K562 (cell line): ENCODE measurements at regions not wholly inside any gene's neighbourhood (a gene's known extent, or its start where the extent isn't known, plus 50 kb on each side); places are given as distances from the start of the nearest gene placed in this dataset.

Experiments used
- GABPB1 ChIP-seq: sonication (generic); formaldehyde crosslinking; IDR thresholded peaks from 2 replicates; pipeline ENCODE4 v1.8.0; 2022; ENCODE audit warnings: mild to moderate bottlenecking, missing genetic modification reagents
- KLF16 ChIP-seq: IDR thresholded peaks from 2 replicates; pipeline ENCODE4 v1.6.1; 2016; ENCODE audit warnings: antibody characterized with exemption
- NEUROD1 ChIP-seq: fragments of 150-350 bp; IDR thresholded peaks from 2 replicates; pipeline ENCODE4 v1.6.1; 2014; ENCODE audit warnings: borderline replicate concordance, low read length, low read depth; ENCODE audit not compliant: partially characterized antibody
- SMARCC2 ChIP-seq: fragments of 450-650 bp; IDR thresholded peaks from 2 replicates; pipeline ENCODE4 v1.6.1; 2017; ENCODE audit warnings: antibody characterized with exemption, moderate library complexity, mild to moderate bottlenecking, low read depth
- TF ChIP-seq, protein P1 (sequence below): fragments of 450-650 bp; formaldehyde crosslinking; IDR thresholded peaks from 2 replicates; pipeline ENCODE4 v1.4.0; 2022; ENCODE audit warnings: mild to moderate bottlenecking, moderate library complexity
- TF ChIP-seq, protein P2 (sequence below): fragments of 250-450 bp; sonication (Bioruptor Pico); IDR thresholded peaks from 2 replicates; pipeline ENCODE4 v1.5.0; 2021
- TF ChIP-seq, protein P3 (sequence below): fragments of 450-650 bp; IDR thresholded peaks from 2 replicates; pipeline ENCODE4 v1.6.1; 2016; ENCODE audit warnings: low read depth
- TF ChIP-seq, protein P4 (sequence below), 3 experiments: IDR thresholded peaks in 2 of 3; conservative IDR thresholded peaks in 1 of 3; 2 replicates each; pipeline ENCODE4 v1.5.1; 2011 to 2012; ENCODE audit warnings: low read length in 3 of 3, mild to moderate bottlenecking in 3 of 3, control low read depth in 2 of 3, improper control_type of control experiment in 1 of 3, inconsistent platforms in 1 of 3, low read depth in 1 of 3, mixed read lengths in 1 of 3, moderate library complexity in 1 of 3; ENCODE audit not compliant: insufficient read depth in 2 of 3

DNA sequence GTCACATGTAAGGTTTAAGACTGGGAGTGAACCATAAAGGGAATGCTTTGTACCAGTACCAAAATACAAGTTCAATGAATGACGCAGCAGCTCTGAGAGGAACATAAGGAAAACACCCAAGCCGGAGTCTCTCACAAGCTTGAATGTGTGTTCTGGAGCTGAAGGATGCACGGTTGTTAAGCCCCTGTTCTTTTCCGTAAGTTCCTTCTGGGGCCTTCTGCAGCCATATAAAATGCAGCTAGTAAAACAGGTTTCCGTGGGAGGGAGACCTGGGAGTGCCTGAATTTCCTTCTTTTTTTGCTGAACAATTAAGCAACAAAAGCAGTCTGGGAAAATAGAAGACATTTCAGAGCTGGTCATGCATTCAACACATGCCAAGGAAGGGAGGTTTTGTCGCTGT is 73.2 kb upstream of the JAG1 start:
- TF ChIP-seq, protein P1, sequence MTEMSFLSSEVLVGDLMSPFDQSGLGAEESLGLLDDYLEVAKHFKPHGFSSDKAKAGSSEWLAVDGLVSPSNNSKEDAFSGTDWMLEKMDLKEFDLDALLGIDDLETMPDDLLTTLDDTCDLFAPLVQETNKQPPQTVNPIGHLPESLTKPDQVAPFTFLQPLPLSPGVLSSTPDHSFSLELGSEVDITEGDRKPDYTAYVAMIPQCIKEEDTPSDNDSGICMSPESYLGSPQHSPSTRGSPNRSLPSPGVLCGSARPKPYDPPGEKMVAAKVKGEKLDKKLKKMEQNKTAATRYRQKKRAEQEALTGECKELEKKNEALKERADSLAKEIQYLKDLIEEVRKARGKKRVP (CRISPR knock-in tag): no peak
- TF ChIP-seq GABPB1 (CRISPR knock-in tag): no peak
- TF ChIP-seq SMARCC2: no peak
- no peak for TF ChIP-seq KLF16
- TF ChIP-seq NEUROD1: no peak
- TF ChIP-seq, protein P2, sequence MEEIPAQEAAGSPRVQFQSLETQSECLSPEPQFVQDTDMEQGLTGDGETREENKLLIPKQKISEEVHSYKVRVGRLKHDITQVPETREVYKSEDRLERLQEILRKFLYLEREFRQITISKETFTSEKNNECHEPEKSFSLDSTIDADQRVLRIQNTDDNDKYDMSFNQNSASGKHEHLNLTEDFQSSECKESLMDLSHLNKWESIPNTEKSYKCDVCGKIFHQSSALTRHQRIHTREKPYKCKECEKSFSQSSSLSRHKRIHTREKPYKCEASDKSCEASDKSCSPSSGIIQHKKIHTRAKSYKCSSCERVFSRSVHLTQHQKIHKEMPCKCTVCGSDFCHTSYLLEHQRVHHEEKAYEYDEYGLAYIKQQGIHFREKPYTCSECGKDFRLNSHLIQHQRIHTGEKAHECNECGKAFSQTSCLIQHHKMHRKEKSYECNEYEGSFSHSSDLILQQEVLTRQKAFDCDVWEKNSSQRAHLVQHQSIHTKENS (CRISPR knock-in tag): no peak
- TF ChIP-seq, protein P3, sequence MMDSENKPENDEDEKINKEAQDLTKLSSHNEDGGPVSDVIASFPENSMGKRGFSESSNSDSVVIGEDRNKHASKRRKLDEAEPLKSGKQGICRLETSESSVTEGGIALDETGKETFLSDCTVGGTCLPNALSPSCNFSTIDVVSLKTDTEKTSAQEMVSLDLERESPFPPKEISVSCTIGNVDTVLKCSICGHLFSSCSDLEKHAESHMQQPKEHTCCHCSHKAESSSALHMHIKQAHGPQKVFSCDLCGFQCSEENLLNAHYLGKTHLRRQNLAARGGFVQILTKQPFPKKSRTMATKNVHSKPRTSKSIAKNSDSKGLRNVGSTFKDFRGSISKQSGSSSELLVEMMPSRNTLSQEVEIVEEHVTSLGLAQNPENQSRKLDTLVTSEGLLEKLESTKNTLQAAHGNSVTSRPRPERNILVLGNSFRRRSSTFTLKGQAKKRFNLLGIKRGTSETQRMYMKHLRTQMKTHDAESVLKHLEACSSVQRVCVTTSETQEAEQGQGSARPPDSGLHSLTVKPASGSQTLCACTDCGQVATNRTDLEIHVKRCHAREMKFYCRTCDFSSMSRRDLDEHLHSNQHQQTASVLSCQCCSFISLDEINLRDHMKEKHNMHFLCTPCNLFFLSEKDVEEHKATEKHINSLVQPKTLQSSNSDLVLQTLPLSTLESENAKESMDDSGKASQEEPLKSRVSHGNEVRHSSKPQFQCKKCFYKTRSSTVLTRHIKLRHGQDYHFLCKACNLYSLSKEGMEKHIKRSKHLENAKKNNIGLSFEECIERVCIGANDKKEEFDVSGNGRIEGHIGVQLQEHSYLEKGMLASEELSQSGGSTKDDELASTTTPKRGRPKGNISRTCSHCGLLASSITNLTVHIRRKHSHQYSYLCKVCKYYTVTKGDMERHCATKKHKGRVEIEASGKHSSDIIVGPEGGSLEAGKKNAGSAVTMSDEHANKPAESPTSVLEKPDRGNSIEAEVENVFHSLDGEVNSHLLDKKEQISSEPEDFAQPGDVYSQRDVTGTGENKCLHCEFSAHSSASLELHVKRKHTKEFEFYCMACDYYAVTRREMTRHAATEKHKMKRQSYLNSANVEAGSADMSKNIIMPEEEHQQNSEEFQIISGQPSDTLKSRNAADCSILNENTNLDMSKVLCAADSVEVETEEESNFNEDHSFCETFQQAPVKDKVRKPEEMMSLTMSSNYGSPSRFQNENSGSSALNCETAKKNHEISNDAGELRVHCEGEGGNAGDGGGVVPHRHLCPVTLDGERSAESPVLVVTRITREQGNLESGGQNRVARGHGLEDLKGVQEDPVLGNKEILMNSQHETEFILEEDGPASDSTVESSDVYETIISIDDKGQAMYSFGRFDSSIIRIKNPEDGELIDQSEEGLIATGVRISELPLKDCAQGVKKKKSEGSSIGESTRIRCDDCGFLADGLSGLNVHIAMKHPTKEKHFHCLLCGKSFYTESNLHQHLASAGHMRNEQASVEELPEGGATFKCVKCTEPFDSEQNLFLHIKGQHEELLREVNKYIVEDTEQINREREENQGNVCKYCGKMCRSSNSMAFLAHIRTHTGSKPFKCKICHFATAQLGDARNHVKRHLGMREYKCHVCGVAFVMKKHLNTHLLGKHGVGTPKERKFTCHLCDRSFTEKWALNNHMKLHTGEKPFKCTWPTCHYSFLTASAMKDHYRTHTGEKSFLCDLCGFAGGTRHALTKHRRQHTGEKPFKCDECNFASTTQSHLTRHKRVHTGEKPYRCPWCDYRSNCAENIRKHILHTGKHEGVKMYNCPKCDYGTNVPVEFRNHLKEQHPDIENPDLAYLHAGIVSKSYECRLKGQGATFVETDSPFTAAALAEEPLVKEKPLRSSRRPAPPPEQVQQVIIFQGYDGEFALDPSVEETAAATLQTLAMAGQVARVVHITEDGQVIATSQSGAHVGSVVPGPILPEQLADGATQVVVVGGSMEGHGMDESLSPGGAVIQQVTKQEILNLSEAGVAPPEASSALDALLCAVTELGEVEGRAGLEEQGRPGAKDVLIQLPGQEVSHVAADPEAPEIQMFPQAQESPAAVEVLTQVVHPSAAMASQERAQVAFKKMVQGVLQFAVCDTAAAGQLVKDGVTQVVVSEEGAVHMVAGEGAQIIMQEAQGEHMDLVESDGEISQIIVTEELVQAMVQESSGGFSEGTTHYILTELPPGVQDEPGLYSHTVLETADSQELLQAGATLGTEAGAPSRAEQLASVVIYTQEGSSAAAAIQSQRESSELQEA: no peak
- TF ChIP-seq, protein P4, sequence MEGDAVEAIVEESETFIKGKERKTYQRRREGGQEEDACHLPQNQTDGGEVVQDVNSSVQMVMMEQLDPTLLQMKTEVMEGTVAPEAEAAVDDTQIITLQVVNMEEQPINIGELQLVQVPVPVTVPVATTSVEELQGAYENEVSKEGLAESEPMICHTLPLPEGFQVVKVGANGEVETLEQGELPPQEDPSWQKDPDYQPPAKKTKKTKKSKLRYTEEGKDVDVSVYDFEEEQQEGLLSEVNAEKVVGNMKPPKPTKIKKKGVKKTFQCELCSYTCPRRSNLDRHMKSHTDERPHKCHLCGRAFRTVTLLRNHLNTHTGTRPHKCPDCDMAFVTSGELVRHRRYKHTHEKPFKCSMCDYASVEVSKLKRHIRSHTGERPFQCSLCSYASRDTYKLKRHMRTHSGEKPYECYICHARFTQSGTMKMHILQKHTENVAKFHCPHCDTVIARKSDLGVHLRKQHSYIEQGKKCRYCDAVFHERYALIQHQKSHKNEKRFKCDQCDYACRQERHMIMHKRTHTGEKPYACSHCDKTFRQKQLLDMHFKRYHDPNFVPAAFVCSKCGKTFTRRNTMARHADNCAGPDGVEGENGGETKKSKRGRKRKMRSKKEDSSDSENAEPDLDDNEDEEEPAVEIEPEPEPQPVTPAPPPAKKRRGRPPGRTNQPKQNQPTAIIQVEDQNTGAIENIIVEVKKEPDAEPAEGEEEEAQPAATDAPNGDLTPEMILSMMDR (IDR thresholded peaks at IDR 0.05 in 2 of 3, conservative IDR thresholded peaks at IDR 0.05 in 1 of 3; ENCODE audit: insufficient read depth in 2 of 3, low read depth in 1 of 3, low read length in 3 of 3): no peak
